IMR-90 (cell line): ENCODE measurements at regions not wholly inside any gene's neighbourhood (a gene's known extent, or its start where the extent isn't known, plus 50 kb on each side); places are given as distances from the start of the nearest gene placed in this dataset.
A peak's percentile ranks its signal among the peaks of the same experiment; 100 is the strongest.

ENCODE experiments used
- ATAC-seq: fragments of 200-7000 bp; cut with Tn5 transposase; 2 replicates; pipeline ENCODE4 v1.9.1; 2020; ENCODE audit warnings: low read depth, mild to moderate bottlenecking, moderate library complexity
- BruUV-seq: library from RNA; stranded (reverse); fragments of 400-500 nt; replicated peaks from 2 replicates; lab custom pipeline; 2021; lab: Mats Ljungman, UMichigan
- CTCF ChIA-PET: fragments of 300-600 bp; formaldehyde crosslinking; extraction: SDS; loops from one replicate; lab custom pipeline; 2021; ENCODE audit warnings: antibody characterized with exemption; lab: Yijun Ruan, JAX
- POLR2A ChIA-PET: fragments of 300-600 bp; sonication (Branson Sonifier 250); formaldehyde crosslinking; loops from one replicate; lab custom pipeline; 2022; ENCODE audit warnings: antibody characterized with exemption; ENCODE audit not compliant: unreplicated experiment; lab: Charles Lee
- DNase-seq: peaks from one replicate; pipeline ENCODE4 v3.0.0; 2013
- H2AFZ ChIP-seq: replicated peaks from 2 replicates; pipeline ENCODE3; 2013; ENCODE audit warnings: low read length, mild to moderate bottlenecking; ENCODE audit not compliant: poor library complexity
- H2AK5ac ChIP-seq: 2 replicates; pipeline ENCODE4 v1.6.1; 2013; ENCODE audit warnings: low read depth, low read length, inconsistent platforms
- H2AK9ac ChIP-seq: replicated peaks from 2 replicates; pipeline ENCODE3; 2013; ENCODE audit warnings: mild to moderate bottlenecking, low read depth, low read length, moderate library complexity; ENCODE audit not compliant: poor library complexity
- H2BK120ac ChIP-seq: 2 replicates; pipeline ENCODE4 v1.6.1; 2013; ENCODE audit warnings: low read depth, low read length, inconsistent platforms
- H2BK15ac ChIP-seq: 3 replicates; pipeline ENCODE4 v1.6.1; 2013; ENCODE audit warnings: low read depth, low read length, inconsistent platforms
- H2BK20ac ChIP-seq: 2 replicates; pipeline ENCODE4 v1.6.1; 2013; ENCODE audit warnings: low read depth, mild to moderate bottlenecking, inconsistent platforms, low read length, moderate library complexity
- H2BK5ac ChIP-seq: 2 replicates; pipeline ENCODE4 v1.6.1; 2013; ENCODE audit warnings: mild to moderate bottlenecking, low read depth, low read length, inconsistent platforms; ENCODE audit not compliant: poor library complexity, severe bottlenecking
- H3K14ac ChIP-seq: replicated peaks from 2 replicates; pipeline ENCODE4 v1.6.1; 2013; ENCODE audit warnings: low read depth, low read length, inconsistent platforms
- H3K18ac ChIP-seq: 2 replicates; pipeline ENCODE4 v1.6.1; 2013; ENCODE audit warnings: low read depth, low read length, control low read depth
- H3K23ac ChIP-seq: 2 replicates; pipeline ENCODE4 v1.6.1; 2013; ENCODE audit warnings: low read depth, low read length, inconsistent platforms
- H3K27ac ChIP-seq: 2 replicates; pipeline ENCODE4 v1.5.1; 2013; ENCODE audit warnings: mild to moderate bottlenecking, control low read depth, low read length; ENCODE audit not compliant: insufficient read depth
- H3K27me3 ChIP-seq: 2 replicates; pipeline ENCODE4 v1.6.1; 2013; ENCODE audit warnings: low read length; ENCODE audit not compliant: control insufficient read depth, insufficient read depth
- H3K36me3 ChIP-seq: 2 replicates; pipeline ENCODE4 v1.6.1; 2013; ENCODE audit warnings: low read length, mixed read lengths; ENCODE audit not compliant: control insufficient read depth, insufficient read depth
- H3K4ac ChIP-seq: 2 replicates; pipeline ENCODE4 v1.6.1; 2013; ENCODE audit warnings: low read depth, low read length, inconsistent platforms
- H3K4me1 ChIP-seq: 2 replicates; pipeline ENCODE4 v1.6.1; 2013; ENCODE audit warnings: low read length, mixed read lengths; ENCODE audit not compliant: control insufficient read depth, insufficient read depth
- H3K4me2 ChIP-seq: 2 replicates; pipeline ENCODE4 v1.6.1; 2013; ENCODE audit warnings: low read depth, mild to moderate bottlenecking, control low read depth, low read length, moderate library complexity
- H3K4me3 ChIP-seq: 2 replicates; pipeline ENCODE4 v1.5.1; 2013; ENCODE audit warnings: low read depth, mild to moderate bottlenecking, control low read depth, low read length, moderate library complexity; ENCODE audit not compliant: insufficient read depth
- H3K56ac ChIP-seq: 2 replicates; pipeline ENCODE4 v1.6.1; 2013; ENCODE audit warnings: low read length, inconsistent platforms; ENCODE audit not compliant: insufficient read depth; ENCODE audit errors: extremely low read depth
- H3K79me1 ChIP-seq, 2 experiments: 2 replicates each; pipeline ENCODE4 v1.6.1; 2013; ENCODE audit warnings: low read length in 2 of 2, inconsistent platforms in 1 of 2, low read depth in 1 of 2
- H3K9ac ChIP-seq: 2 replicates; pipeline ENCODE4 v1.6.1; 2013; ENCODE audit warnings: low read depth, low read length, control low read depth
- H3K9me1 ChIP-seq: 2 replicates; pipeline ENCODE4 v1.6.1; 2013; ENCODE audit warnings: low read length, inconsistent platforms; ENCODE audit not compliant: insufficient read depth
- H3K9me3 ChIP-seq: 2 replicates; pipeline ENCODE4 v1.6.1; 2013; ENCODE audit warnings: low read length; ENCODE audit not compliant: control insufficient read depth, insufficient read depth
- H4K20me1 ChIP-seq: 2 replicates; pipeline ENCODE4 v1.6.1; 2013; ENCODE audit warnings: low read length, inconsistent platforms; ENCODE audit not compliant: insufficient read depth
- H4K5ac ChIP-seq: 2 replicates; pipeline ENCODE4 v1.6.1; 2013; ENCODE audit warnings: mild to moderate bottlenecking, low read depth, low read length, control low read depth
- H4K8ac ChIP-seq, 2 experiments: 2 replicates each; pipeline ENCODE4 v1.6.1; 2013; ENCODE audit warnings: low read depth in 2 of 2, low read length in 2 of 2, control low read depth in 1 of 2, inconsistent platforms in 1 of 2
- H4K91ac ChIP-seq: 2 replicates; pipeline ENCODE4 v1.6.1; 2013; ENCODE audit warnings: low read depth, low read length, inconsistent platforms; ENCODE audit not compliant: insufficient read depth
- MAFK ChIP-seq: IDR thresholded peaks from 2 replicates; pipeline ENCODE4 v1.6.1; 2012; ENCODE audit warnings: low read depth, low read length, improper control_type of control experiment
- MAZ ChIP-seq: IDR thresholded peaks from 2 replicates; pipeline ENCODE4 v1.6.1; 2012; ENCODE audit warnings: low read depth, mild to moderate bottlenecking, low read length, improper control_type of control experiment, moderate library complexity, borderline replicate concordance
- MXI1 ChIP-seq: IDR thresholded peaks from 2 replicates; pipeline ENCODE4 v1.6.1; 2012; ENCODE audit warnings: low read depth, mild to moderate bottlenecking, low read length, moderate library complexity, borderline replicate concordance
- RCOR1 ChIP-seq: IDR thresholded peaks from 2 replicates; pipeline ENCODE4 v1.6.1; 2012; ENCODE audit warnings: mild to moderate bottlenecking, low read length, improper control_type of control experiment; ENCODE audit not compliant: insufficient replicate concordance
- RFX5 ChIP-seq: IDR thresholded peaks from 2 replicates; pipeline ENCODE4 v1.8.0; 2012; ENCODE audit warnings: low read depth, mild to moderate bottlenecking, low read length, moderate library complexity
- SMC3 ChIP-seq: fragments of 150-350 bp; IDR thresholded peaks from 2 replicates; pipeline ENCODE4 v1.6.1; 2016; ENCODE audit warnings: low read depth, mild to moderate bottlenecking, antibody characterized with exemption, low read length, moderate library complexity
- whole genome bisulfite sequencing, 2 experiments: methylation state at CpG; one replicate each; pipeline versions ENCODE4 v1.1.5 to v1.1.7; 2013; ENCODE audit warnings: missing lambda C conversion rate in 2 of 2; ENCODE audit not compliant: insufficient read length in 1 of 2; ENCODE audit errors: extremely low coverage in 2 of 2; 5-methylcytosine and 5-hydroxymethylcytosine counted together
- dilution Hi-C: fragments of 300-500 bp; cut with HindIII; formaldehyde crosslinking; loops from one replicate; pipeline ENCODE4 v1.14.3; 2018; ENCODE audit warnings: low sequenced_read_pairs; ENCODE audit not compliant: unreplicated experiment
- in situ Hi-C: fragments of 300-500 bp; cut with MboI; formaldehyde crosslinking; loops from 3 replicates; pipeline ENCODE4 v1.14.3; 2019; ENCODE audit warnings: low sequenced_read_pairs, inconsistent platforms, mixed read lengths
- intact Hi-C: fragments of 100-400 bp; cut with micrococcal nuclease; formaldehyde crosslinking; loops from 2 replicates; pipeline ENCODE4 v1.10.0; 2022

DNA sequence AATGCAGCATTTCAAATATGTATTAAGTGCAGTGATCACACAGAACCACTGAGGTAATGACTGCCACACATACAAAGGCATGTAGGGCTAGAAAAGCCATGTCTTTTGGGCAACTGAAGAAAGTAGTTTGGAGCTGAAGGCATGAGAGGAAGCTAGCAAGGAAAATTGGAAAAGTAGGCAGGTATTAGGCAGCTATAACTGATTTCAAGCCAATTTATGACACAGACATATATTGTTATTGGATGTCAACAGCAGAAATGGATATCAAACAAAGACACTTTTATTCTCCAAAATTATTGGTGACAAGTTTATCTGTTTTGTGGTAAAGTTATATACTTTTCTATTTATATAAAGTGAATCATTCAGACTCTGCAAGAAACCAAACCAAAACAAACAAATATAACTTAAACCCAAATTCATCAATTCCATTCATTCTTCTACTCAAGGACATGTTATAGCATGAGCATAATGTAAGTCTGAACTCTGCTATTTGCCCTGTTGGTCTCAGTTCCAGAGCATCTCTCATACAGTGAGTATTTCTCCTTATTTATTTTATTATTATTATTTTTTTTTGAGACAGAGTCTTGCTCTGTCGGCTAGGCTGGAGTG, 307.4 kb upstream of the COL8A1 start:
- Histone ChIP-seq H3K36me3 (no peaks in the 10 kb centered on the region), H3K56ac (no peak overlapping the region), H2AK9ac (no peak overlapping the region), H3K9ac (no peak overlapping the region), H3K4me2 (peak overlapping the region; percentile 44; the same call in 1 of the 2 replicates), H4K8ac (no peak overlapping the region), H3K9me1 (no peaks in the 10 kb centered on the region), H3K27me3 (no peaks in the 10 kb centered on the region), H3K4me3 (no peak overlapping the region), H3K18ac (no peak overlapping the region; the same call in 1 of the 2 replicates), H2AFZ (no peak overlapping the region), H2BK120ac (no peak overlapping the region), H4K5ac (peak overlapping the region; percentile 20; the same call in 1 of the 2 replicates), H3K4me1 (peaks cover 3% of the 10 kb centered on the region; the same call in 1 of the 2 replicates), H2AK5ac (no peak overlapping the region), H3K79me1 (no peaks in the 10 kb centered on the region), H3K4ac (no peak overlapping the region), H3K14ac (no peak overlapping the region), H2BK20ac (no peak overlapping the region), H4K91ac (no peak overlapping the region), H3K23ac (no peak overlapping the region), H3K9me3 (no peaks in the 10 kb centered on the region), H2BK15ac (no peak overlapping the region), H4K20me1 (no peaks in the 10 kb centered on the region), H2BK5ac (no peak overlapping the region), H3K27ac (no peak overlapping the region)
- intact Hi-C loops (no loop called here), dilution Hi-C loops (no loop called here), in situ Hi-C loops (no loop called here)
- ChIA-PET POLR2A (no interaction called here), CTCF (interaction anchor here (0.5 kb wide), 1 partner anchor 13 kb away, joined by 11 read pairs; no protein-coding TSS in a partner anchor)
- no peak for TF ChIP-seq RCOR1
- TF ChIP-seq MAZ = no peak
- no peak for TF ChIP-seq MXI1
- no peak for TF ChIP-seq SMC3
- no peak for TF ChIP-seq MAFK
- no peak for TF ChIP-seq RFX5
- peak; percentile 18 for DNase-seq
- WGBS, 2 experiments = 100% methylated on average over 1 of the region's 1 CpG; no CpG with 5 or more reads in 1 of the 2 experiments
- no TSS peak for BruUV-seq
- peak; percentile 75 for ATAC-seq
